CD14-positive monocyte (primary cell): ENCODE measurements at regions not wholly inside any gene's neighbourhood (a gene's known extent, or its start where the extent isn't known, plus 50 kb on each side); places are given as distances from the start of the nearest gene placed in this dataset.

ENCODE experiments used
- DNase-seq, 3 donors: peaks; one replicate each; pipeline ENCODE4 v3.0.0-alpha.2; 2011 to 2022
- H2AFZ ChIP-seq: 2 replicates; pipeline ENCODE4 v1.6.0; 2012; ENCODE audit warnings: mild to moderate bottlenecking, low read depth, low read length, inconsistent platforms; ENCODE audit not compliant: insufficient read depth, poor library complexity, severe bottlenecking
- H3K27ac ChIP-seq, 2 donors: 1 replicate in 1 of 2; 2 replicates in 1 of 2; pipeline ENCODE4 v1.5.1; 2012 to 2013; ENCODE audit warnings: low read length in 2 of 2, control low read depth in 1 of 2, inconsistent platforms in 1 of 2, low read depth in 1 of 2, mild to moderate bottlenecking in 1 of 2
- H3K27me3 ChIP-seq, 2 donors: one replicate each; pipeline versions ENCODE4 v1.6.0 to v1.6.1; 2011 to 2013; ENCODE audit warnings: low read length in 2 of 2; ENCODE audit not compliant: control insufficient read depth in 2 of 2, insufficient read depth in 2 of 2
- H3K36me3 ChIP-seq, 2 donors: replicated peaks in 1 of 2; 1 replicate in 1 of 2; 2 replicates in 1 of 2; pipeline versions ENCODE4 v1.5.1 to v1.6.1; 2012 to 2013; ENCODE audit warnings: low read length in 2 of 2, control low read depth in 1 of 2, inconsistent platforms in 1 of 2, mild to moderate bottlenecking in 1 of 2; ENCODE audit not compliant: insufficient read depth in 2 of 2, control insufficient read depth in 1 of 2
- H3K4me1 ChIP-seq, 2 donors: 1 replicate in 1 of 2; 2 replicates in 1 of 2; pipeline versions ENCODE4 v1.5.1 to v1.6.1; 2012 to 2013; ENCODE audit warnings: low read length in 2 of 2, control low read depth in 1 of 2, inconsistent platforms in 1 of 2, mild to moderate bottlenecking in 1 of 2, moderate library complexity in 1 of 2; ENCODE audit not compliant: insufficient read depth in 2 of 2, control insufficient read depth in 1 of 2
- H3K4me2 ChIP-seq: replicated peaks from 2 replicates; pipeline ENCODE3; 2012; ENCODE audit warnings: low read length, moderate library complexity, mild to moderate bottlenecking; ENCODE audit not compliant: poor library complexity, severe bottlenecking; ENCODE audit errors: extremely low read depth
- H3K4me3 ChIP-seq, 3 experiments: fragments of 200-600 bp in 1 of 3; sonication (generic) in 1 of 3; replicated peaks in 1 of 3; 1 replicate in 2 of 3; 2 replicates in 1 of 3; pipeline ENCODE4 v1.5.1; 2011 to 2013; ENCODE audit warnings: low read length in 3 of 3, mild to moderate bottlenecking in 3 of 3, control low read depth in 2 of 3, low read depth in 2 of 3, inconsistent platforms in 1 of 3, moderate library complexity in 1 of 3
- H3K79me2 ChIP-seq: 2 replicates; pipeline ENCODE4 v1.6.0; 2012; ENCODE audit warnings: mild to moderate bottlenecking, control low read depth, inconsistent platforms, low read length, moderate library complexity; ENCODE audit not compliant: insufficient read depth
- H3K9ac ChIP-seq: 2 replicates; pipeline ENCODE4 v1.6.0; 2017; ENCODE audit warnings: low read length, mild to moderate bottlenecking; ENCODE audit not compliant: insufficient read depth, poor library complexity, severe bottlenecking
- H3K9me3 ChIP-seq, 2 donors: replicated peaks in 1 of 2; 1 replicate in 1 of 2; 2 replicates in 1 of 2; pipeline versions ENCODE4 v1.5.1 to v1.6.1; 2012 to 2013; ENCODE audit warnings: low read length in 2 of 2, control low read depth in 1 of 2; ENCODE audit not compliant: control insufficient read depth in 1 of 2, insufficient read depth in 1 of 2
- H4K20me1 ChIP-seq: 2 replicates; pipeline ENCODE4 v1.6.0; 2012; ENCODE audit warnings: mild to moderate bottlenecking, low read length, control low read depth, moderate library complexity; ENCODE audit not compliant: insufficient read depth
- H3K27ac Mint-ChIP-seq, 7 donors: one replicate each; pipeline ENCODE4 v1.8.0; 2020; ENCODE audit warnings: mild to moderate bottlenecking in 7 of 7, mixed read lengths in 7 of 7, moderate library complexity in 6 of 7, inconsistent platforms in 2 of 7
- H3K27me3 Mint-ChIP-seq, 3 donors: one replicate each; pipeline ENCODE4 v1.8.0; 2021 to 2022; ENCODE audit warnings: low read depth in 3 of 3, mild to moderate bottlenecking in 3 of 3, mixed read lengths in 3 of 3, moderate library complexity in 3 of 3, inconsistent platforms in 1 of 3
- H3K36me3 Mint-ChIP-seq, 2 donors: one replicate each; pipeline ENCODE4 v1.8.0; 2020; ENCODE audit warnings: mixed read lengths in 2 of 2, inconsistent platforms in 1 of 2, mild to moderate bottlenecking in 1 of 2
- H3K4me1 Mint-ChIP-seq: one replicate; pipeline ENCODE4 v1.8.0; 2020; ENCODE audit warnings: mild to moderate bottlenecking, mixed read lengths
- H3K4me3 Mint-ChIP-seq, 2 donors: one replicate each; pipeline ENCODE4 v1.8.0; 2020; ENCODE audit warnings: mild to moderate bottlenecking in 2 of 2, mixed read lengths in 2 of 2, moderate library complexity in 1 of 2
- H3K9me3 Mint-ChIP-seq, 7 donors: one replicate each; pipeline ENCODE4 v1.8.0; 2020 to 2022; ENCODE audit warnings: mixed read lengths in 7 of 7, mild to moderate bottlenecking in 6 of 7, moderate library complexity in 6 of 7, inconsistent platforms in 2 of 7
- CTCF ChIP-seq: fragments of 200-600 bp; IDR thresholded peaks from one replicate; pipeline ENCODE4 v1.8.0; 2022; ENCODE audit warnings: antibody characterized with exemption, mild to moderate bottlenecking
- WGBS: methylation state at CpG from one replicate; pipeline ENCODE4 v1.1.5; 2013; ENCODE audit warnings: missing lambda C conversion rate; ENCODE audit not compliant: insufficient coverage; 5-methylcytosine and 5-hydroxymethylcytosine counted together
- intact Hi-C, 2 donors: fragments of 100-400 bp; cut with micrococcal nuclease; formaldehyde crosslinking; loops; one replicate each; pipeline versions ENCODE4 v1.15.0 to v1.15.1; 2023

- intact Hi-C loops, result no loop called here
- Histone ChIP-seq H3K79me2 (no peaks in the 10 kb centered on the region), H3K9me3 (no peaks in the 10 kb centered on the region), H3K4me2 (no peak overlapping the region), H3K4me3 (no peak overlapping the region), H3K27ac (no peak overlapping the region), H3K4me1 (no peaks in the 10 kb centered on the region), H4K20me1 (no peaks in the 10 kb centered on the region), H3K9ac (no peak overlapping the region), H3K36me3 (no peaks in the 10 kb centered on the region), H3K27me3 (no peaks in the 10 kb centered on the region), H2AFZ (no peak overlapping the region)
- no peaks in the 10 kb centered on the region for H3K36me3 Mint-ChIP-seq
- peaks cover 0 to 1% (median 0%) of the 10 kb centered on the region in 7 donors for H3K9me3 Mint-ChIP-seq
- no peaks in the 10 kb centered on the region for H3K4me1 Mint-ChIP-seq
- 97% methylated on average over 9 of the region's 9 CpGs for WGBS
- TF ChIP-seq CTCF, result no peak
- H3K27me3 Mint-ChIP-seq, result peaks cover 0 to 2% (median 2%) of the 10 kb centered on the region in 3 donors
- H3K27ac Mint-ChIP-seq, result no peak overlapping the region
- DNase-seq, result no peak
- no peak overlapping the region for H3K4me3 Mint-ChIP-seq
Observed at GRCh38 chr15:62476163-62476562, 311.1 kb upstream of the C2CD4B start.

GRCh38 chr15:62477929-62478328 is 312.8 kb upstream of the C2CD4B start:
- Histone ChIP-seq H3K36me3 (no peaks in the 10 kb centered on the region), H3K9me3 (no peaks in the 10 kb centered on the region), H3K27ac (no peak overlapping the region), H4K20me1 (no peaks in the 10 kb centered on the region), H3K4me1 (no peaks in the 10 kb centered on the region), H3K9ac (no peak overlapping the region), H3K4me3 (no peak overlapping the region), H2AFZ (no peak overlapping the region), H3K27me3 (no peaks in the 10 kb centered on the region), H3K79me2 (no peaks in the 10 kb centered on the region), H3K4me2 (no peak overlapping the region)
- no peaks in the 10 kb centered on the region for H3K4me1 Mint-ChIP-seq
- intact Hi-C loops, result no loop called here
- H3K36me3 Mint-ChIP-seq, result no peaks in the 10 kb centered on the region
- 84% methylated on average over 4 of the region's 9 CpGs for WGBS
- no peak for TF ChIP-seq CTCF
- H3K27ac Mint-ChIP-seq, result no peak overlapping the region
- no peak for DNase-seq
- H3K9me3 Mint-ChIP-seq, result peaks cover 0 to 1% (median 0%) of the 10 kb centered on the region in 7 donors
- H3K4me3 Mint-ChIP-seq, result no peak overlapping the region
- H3K27me3 Mint-ChIP-seq, result peaks cover 2% of the 10 kb centered on the region in 3 donors
